ENCODE measurements at regions not wholly inside any gene's neighbourhood (a gene's known extent, or its start where the extent isn't known, plus 50 kb on each side); places are given as distances from the start of the nearest gene placed in this dataset.

DNA sequence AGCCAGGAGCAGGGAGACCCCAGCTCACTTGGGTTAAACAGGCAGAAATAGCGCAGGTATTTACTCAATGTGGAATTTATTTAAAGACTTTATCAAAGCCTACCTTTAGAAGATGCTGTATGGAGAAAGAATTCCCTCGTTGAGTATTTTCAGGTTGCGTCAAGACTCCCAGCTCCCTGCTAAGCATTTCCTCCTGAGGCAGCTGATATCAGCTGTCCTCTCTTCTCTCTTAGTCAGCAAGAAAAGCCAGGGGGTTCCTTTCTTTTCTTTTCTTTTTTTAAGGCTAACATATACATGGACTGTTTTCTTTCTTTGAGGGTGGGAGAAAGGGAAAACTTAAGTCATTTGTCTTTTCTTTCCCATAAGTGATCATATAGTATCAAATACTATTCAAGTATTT is 125.8 kb upstream of the POU2AF2 start:
- Histone ChIP-seq H4K5ac (ENCODE audit: insufficient read length, low read depth, low read length) (no peak overlapping the region), H2AK5ac (ENCODE audit: insufficient read length, low read length) (no peak overlapping the region), H2AFZ (ENCODE audit: low read length) (no peak overlapping the region), H3K9me3 (ENCODE audit: control insufficient read depth, low read depth, low read length) (no peaks in the 10 kb centered on the region), H3K56ac (ENCODE audit: insufficient read length, low read depth, low read length) (no peak overlapping the region), H3K14ac (ENCODE audit: insufficient read depth, low read length) (no peak overlapping the region), H3K4ac (ENCODE audit: low read depth, low read length) (no peak overlapping the region), H3K23me2 (ENCODE audit: insufficient read length, low read depth, low read length, poor library complexity, severe bottlenecking) (no peaks in the 10 kb centered on the region), H3K27ac (ENCODE audit: insufficient read length, low read depth, low read length) (no peak overlapping the region), H2BK12ac (ENCODE audit: insufficient read length, low read depth, low read length) (no peak overlapping the region), H3K79me2 (ENCODE audit: insufficient read depth, low read length) (no peaks in the 10 kb centered on the region), H3K79me1 (ENCODE audit: insufficient read depth, low read depth, low read length, poor library complexity, severe bottlenecking) (no peaks in the 10 kb centered on the region), H3K9ac (ENCODE audit: extremely low read depth, insufficient read length, low read length) (no peak overlapping the region), H3K27me3 (ENCODE audit: insufficient read depth, low read length) (no peaks in the 10 kb centered on the region), H4K91ac (ENCODE audit: insufficient read length, low read depth, low read length) (no peak overlapping the region), H3K23ac (ENCODE audit: insufficient read length, low read depth, low read length) (no peak overlapping the region), H3K18ac (ENCODE audit: insufficient read length, low read depth, low read length) (no peak overlapping the region), H2BK120ac (ENCODE audit: low read depth, low read length, poor library complexity, severe bottlenecking) (no peak overlapping the region), H4K20me1 (ENCODE audit: control insufficient read depth, insufficient read depth, insufficient read length) (no peaks in the 10 kb centered on the region), H3K4me2 (ENCODE audit: insufficient read depth, insufficient read length, low read length) (no peak overlapping the region), H4K8ac (replicated peaks; ENCODE audit: insufficient read length, low read depth, low read length) (no peak overlapping the region), H2BK15ac (ENCODE audit: low read depth, low read length) (no peak overlapping the region), H3T11ph (ENCODE audit: low read length) (no peak overlapping the region), H3K4me1 (ENCODE audit: insufficient read depth, low read length) (no peaks in the 10 kb centered on the region), H2BK5ac (ENCODE audit: insufficient read length, low read length) (no peak overlapping the region), H2BK20ac (ENCODE audit: low read depth, low read length, poor library complexity, severe bottlenecking) (no peak overlapping the region)
- Mint-ChIP-seq H3K9me3 (no peaks in the 10 kb centered on the region), H3K27ac (no peak overlapping the region), H3K36me3 (ENCODE audit: insufficient read depth in 1 of 3, low read depth in 3 of 3) (no peaks in the 10 kb centered on the region), H3K27me3 (ENCODE audit: low read depth) (no peaks in the 10 kb centered on the region), H3K4me3 (no peak overlapping the region), H3K4me1 (0 out of 4 replicates have a peak, but pooled peaks cover 0 to 4% of the 10 kb centered on the region in 2 experiments)
- TF ChIP-seq, protein P1, sequence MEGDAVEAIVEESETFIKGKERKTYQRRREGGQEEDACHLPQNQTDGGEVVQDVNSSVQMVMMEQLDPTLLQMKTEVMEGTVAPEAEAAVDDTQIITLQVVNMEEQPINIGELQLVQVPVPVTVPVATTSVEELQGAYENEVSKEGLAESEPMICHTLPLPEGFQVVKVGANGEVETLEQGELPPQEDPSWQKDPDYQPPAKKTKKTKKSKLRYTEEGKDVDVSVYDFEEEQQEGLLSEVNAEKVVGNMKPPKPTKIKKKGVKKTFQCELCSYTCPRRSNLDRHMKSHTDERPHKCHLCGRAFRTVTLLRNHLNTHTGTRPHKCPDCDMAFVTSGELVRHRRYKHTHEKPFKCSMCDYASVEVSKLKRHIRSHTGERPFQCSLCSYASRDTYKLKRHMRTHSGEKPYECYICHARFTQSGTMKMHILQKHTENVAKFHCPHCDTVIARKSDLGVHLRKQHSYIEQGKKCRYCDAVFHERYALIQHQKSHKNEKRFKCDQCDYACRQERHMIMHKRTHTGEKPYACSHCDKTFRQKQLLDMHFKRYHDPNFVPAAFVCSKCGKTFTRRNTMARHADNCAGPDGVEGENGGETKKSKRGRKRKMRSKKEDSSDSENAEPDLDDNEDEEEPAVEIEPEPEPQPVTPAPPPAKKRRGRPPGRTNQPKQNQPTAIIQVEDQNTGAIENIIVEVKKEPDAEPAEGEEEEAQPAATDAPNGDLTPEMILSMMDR (conservative IDR thresholded peaks at IDR 0.05): no peak
- no CpG with 5 or more reads among the region's 3 CpGs for WGBS (ENCODE audit: extremely low coverage, insufficient read length, low lambda C conversion rate)
- no peak for DNase-seq
